H1 (cell line): ENCODE measurements at regions not wholly inside any gene's neighbourhood (a gene's known extent, or its start where the extent isn't known, plus 50 kb on each side); places are given as distances from the start of the nearest gene placed in this dataset.

ENCODE experiments used
- CTCF ChIA-PET: fragments of 300-600 bp; sonication (Branson Sonifier 250); formaldehyde crosslinking; loops from one replicate; lab custom pipeline; 2021; ENCODE audit not compliant: partially characterized antibody; lab: Charles Lee
- POLR2A ChIA-PET: fragments of 300-600 bp; sonication (Branson Sonifier 250); formaldehyde crosslinking; loops from one replicate; lab custom pipeline; 2021; ENCODE audit warnings: inconsistent platforms; ENCODE audit not compliant: partially characterized antibody; lab: Charles Lee
- DNase-seq, 2 experiments: peaks; one replicate each; pipeline versions ENCODE4 v3.0.0 to v3.0.0-alpha.2; 2010 to 2022; ENCODE audit warnings: low spot score in 2 of 2, low read depth in 1 of 2, mixed read lengths in 1 of 2
- FAIRE-seq: peaks from 2 replicates; lab custom pipeline; 2011; peaks lifted over from hg19 to GRCh38; lab: Jason Lieb, UNC
- H2AFZ ChIP-seq: 2 replicates; pipeline ENCODE4 v1.8.1; 2012; ENCODE audit warnings: low read length, inconsistent platforms
- H2AK5ac ChIP-seq: 2 replicates; pipeline ENCODE4 v1.6.1; 2013; ENCODE audit warnings: low read depth, low read length
- H2BK120ac ChIP-seq: replicated peaks from 2 replicates; pipeline ENCODE3; 2013; ENCODE audit warnings: low read depth, low read length, inconsistent platforms
- H2BK12ac ChIP-seq: 2 replicates; pipeline ENCODE4 v1.6.1; 2013; ENCODE audit warnings: low read depth, low read length
- H2BK15ac ChIP-seq: 2 replicates; pipeline ENCODE4 v1.6.1; 2013; ENCODE audit warnings: low read length
- H2BK20ac ChIP-seq: 2 replicates; pipeline ENCODE4 v1.6.1; 2013; ENCODE audit warnings: low read length
- H2BK5ac ChIP-seq: 2 replicates; pipeline ENCODE4 v1.6.1; 2013; ENCODE audit warnings: low read depth, low read length
- H3K14ac ChIP-seq: 2 replicates; pipeline ENCODE4 v1.6.1; 2013; ENCODE audit warnings: inconsistent platforms; ENCODE audit not compliant: insufficient read length
- H3K18ac ChIP-seq: 2 replicates; pipeline ENCODE4 v1.6.1; 2013; ENCODE audit warnings: low read length; ENCODE audit errors: extremely low read depth
- H3K23ac ChIP-seq: 2 replicates; pipeline ENCODE4 v1.6.1; 2013; ENCODE audit warnings: inconsistent platforms; ENCODE audit not compliant: insufficient read length
- H3K23me2 ChIP-seq: 2 replicates; pipeline ENCODE4 v1.6.1; 2013; ENCODE audit warnings: low read depth, low read length
- H3K27ac ChIP-seq: 2 replicates; pipeline ENCODE4 v1.6.1; 2011; ENCODE audit warnings: low read depth, low read length, inconsistent platforms
- H3K27me3 ChIP-seq, 4 experiments: replicated peaks in 1 of 4; 1 replicate in 1 of 4; 2 replicates in 3 of 4; pipeline versions ENCODE4 v1.6.1 to v1.8.1; 2011 to 2013; ENCODE audit warnings: low read length in 3 of 4, mild to moderate bottlenecking in 3 of 4, inconsistent platforms in 2 of 4, mixed read lengths in 2 of 4, moderate library complexity in 1 of 4; ENCODE audit not compliant: control insufficient read depth in 3 of 4, insufficient read depth in 3 of 4; ENCODE audit errors: extremely low read depth in 1 of 4
- H3K36me3 ChIP-seq, 4 experiments: 2 replicates each; pipeline versions ENCODE4 v1.6.1 to v1.8.1; 2011 to 2013; ENCODE audit warnings: mild to moderate bottlenecking in 4 of 4, low read length in 3 of 4, moderate library complexity in 2 of 4, control low read depth in 1 of 4, inconsistent platforms in 1 of 4; ENCODE audit not compliant: insufficient read depth in 4 of 4, control insufficient read depth in 2 of 4
- H3K4ac ChIP-seq: replicated peaks from 2 replicates; pipeline ENCODE3; 2013; ENCODE audit warnings: low read length, low read depth, mixed read lengths, inconsistent platforms; ENCODE audit not compliant: insufficient read length
- H3K4me1 ChIP-seq, 4 experiments: replicated peaks in 1 of 4; 1 replicate in 1 of 4; 2 replicates in 3 of 4; pipeline versions ENCODE4 v1.6.1 to v1.8.1; 2011 to 2013; ENCODE audit warnings: low read length in 3 of 4, inconsistent platforms in 2 of 4, mixed read lengths in 1 of 4; ENCODE audit not compliant: insufficient read depth in 4 of 4, control insufficient read depth in 3 of 4
- H3K4me2 ChIP-seq, 2 experiments: 2 replicates each; pipeline versions ENCODE4 v1.6.1 to v1.8.1; 2011 to 2013; ENCODE audit warnings: low read depth in 2 of 2, low read length in 2 of 2, control low read depth in 1 of 2, inconsistent platforms in 1 of 2, mild to moderate bottlenecking in 1 of 2; ENCODE audit not compliant: insufficient read depth in 1 of 2
- H3K4me3 ChIP-seq, 4 experiments: fragments of 200-600, 300-600 bp in 1 of 4; sonication (generic), shearing (Covaris generic), sonication (Bioruptor Twin) in 1 of 4; 2 replicates each; pipeline versions ENCODE4 v1.5.1 to v1.8.1; 2011 to 2016; ENCODE audit warnings: low read length in 4 of 4, low read depth in 3 of 4, control low read depth in 2 of 4, inconsistent platforms in 2 of 4, mild to moderate bottlenecking in 2 of 4, mixed read lengths in 1 of 4, moderate library complexity in 1 of 4; ENCODE audit not compliant: insufficient read depth in 2 of 4; ENCODE audit errors: extremely low read depth in 1 of 4
- H3K56ac ChIP-seq: replicated peaks from 2 replicates; pipeline ENCODE3; 2013; ENCODE audit warnings: low read depth, mild to moderate bottlenecking, mixed read lengths, low read length, inconsistent platforms; ENCODE audit not compliant: insufficient read length
- H3K79me1 ChIP-seq: 2 replicates; pipeline ENCODE4 v1.6.1; 2013; ENCODE audit warnings: low read depth, low read length, control low read depth
- H3K79me2 ChIP-seq, 2 experiments: 2 replicates each; pipeline versions ENCODE4 v1.6.1 to v1.8.1; 2012 to 2013; ENCODE audit warnings: low read length in 2 of 2, mild to moderate bottlenecking in 2 of 2, inconsistent platforms in 1 of 2; ENCODE audit not compliant: insufficient read depth in 2 of 2, control insufficient read depth in 1 of 2
- H3K9ac ChIP-seq, 4 experiments: replicated peaks in 1 of 4; 1 replicate in 1 of 4; 2 replicates in 3 of 4; pipeline versions ENCODE4 v1.6.1 to v1.8.1; 2011 to 2013; ENCODE audit warnings: low read depth in 3 of 4, low read length in 3 of 4, control low read depth in 2 of 4, mild to moderate bottlenecking in 2 of 4, moderate library complexity in 2 of 4, inconsistent platforms in 1 of 4; ENCODE audit errors: extremely low read depth in 1 of 4
- H3K9me3 ChIP-seq, 2 experiments: 2 replicates each; pipeline versions ENCODE4 v1.6.1 to v1.8.1; 2012 to 2013; ENCODE audit warnings: mild to moderate bottlenecking in 2 of 2, moderate library complexity in 2 of 2, control low read depth in 1 of 2, inconsistent platforms in 1 of 2, low read depth in 1 of 2, low read length in 1 of 2, mixed read lengths in 1 of 2; ENCODE audit not compliant: insufficient read depth in 2 of 2
- H4K20me1 ChIP-seq, 2 experiments: replicated peaks in 1 of 2; 2 replicates each; pipeline versions ENCODE3 to v1.8.1; 2011 to 2013; ENCODE audit warnings: inconsistent platforms in 2 of 2, low read length in 2 of 2, mild to moderate bottlenecking in 1 of 2; ENCODE audit not compliant: insufficient read depth in 2 of 2, control insufficient read depth in 1 of 2
- H4K5ac ChIP-seq: 2 replicates; pipeline ENCODE4 v1.6.1; 2013; ENCODE audit warnings: low read length, low read depth, mixed read lengths, inconsistent platforms; ENCODE audit not compliant: insufficient read length
- H4K8ac ChIP-seq: 2 replicates; pipeline ENCODE4 v1.8.0; 2013; ENCODE audit warnings: mild to moderate bottlenecking, moderate library complexity, low read length, inconsistent platforms; ENCODE audit not compliant: insufficient read depth; ENCODE audit errors: extremely low read depth
- H4K91ac ChIP-seq: replicated peaks from 2 replicates; pipeline ENCODE3; 2013; ENCODE audit warnings: low read length, mixed read lengths, inconsistent platforms; ENCODE audit not compliant: insufficient read length
- CBX8 ChIP-seq: fragments of 300-800, 300-1000 bp; sonication (generic); IDR thresholded peaks from 2 replicates; pipeline ENCODE4 v1.7.1; 2016; ENCODE audit warnings: low read depth, low read length, borderline replicate concordance
- CHD2 ChIP-seq: IDR thresholded peaks from 2 replicates; pipeline ENCODE4 v1.6.1; 2012; ENCODE audit warnings: low read length, improper control_type of control experiment
- CREB1 ChIP-seq: IDR thresholded peaks from 2 replicates; pipeline ENCODE4 v1.6.1; 2012; ENCODE audit warnings: inconsistent platforms
- CTBP2 ChIP-seq: IDR thresholded peaks from 2 replicates; pipeline ENCODE4 v1.7.0; 2011; ENCODE audit warnings: borderline replicate concordance, mild to moderate bottlenecking, moderate library complexity, mixed read lengths, low read length; ENCODE audit not compliant: insufficient read depth, insufficient read length
- POU5F1 ChIP-seq: IDR thresholded peaks from 2 replicates; pipeline ENCODE4 v1.6.1; 2011; ENCODE audit warnings: low read depth, mild to moderate bottlenecking, low read length, moderate library complexity
- RBBP5 ChIP-seq: IDR thresholded peaks from 2 replicates; pipeline ENCODE4 v1.7.1; 2012; ENCODE audit warnings: low read depth, mild to moderate bottlenecking, inconsistent platforms, low read length, moderate library complexity, borderline replicate concordance
- SAP30 ChIP-seq: fragments of 300-600 bp; sonication (generic); IDR thresholded peaks from 2 replicates; pipeline ENCODE4 v1.7.1; 2012; ENCODE audit warnings: low read length, moderate library complexity, mild to moderate bottlenecking, inconsistent platforms; ENCODE audit not compliant: insufficient read depth, insufficient replicate concordance
- SIX5 ChIP-seq: IDR thresholded peaks from 2 replicates; pipeline ENCODE4 v1.6.1; 2011; ENCODE audit warnings: mild to moderate bottlenecking, low read depth, low read length
- TCF12 ChIP-seq: IDR thresholded peaks from 2 replicates; pipeline ENCODE4 v1.6.1; 2011; ENCODE audit warnings: low read depth, mild to moderate bottlenecking, low read length
- YY1 ChIP-seq: IDR thresholded peaks from 2 replicates; pipeline ENCODE4 v1.6.1; 2011; ENCODE audit warnings: low read depth, mild to moderate bottlenecking, low read length
- WGBS, 2 experiments: shearing (Covaris generic) in 1 of 2; methylation state at CpG; one replicate each; pipeline versions ENCODE4 v1.1.6 to v1.1.7; 2013 to 2015; ENCODE audit warnings: low lambda C conversion rate in 2 of 2, mixed read lengths in 2 of 2, inconsistent platforms in 1 of 2, low coverage in 1 of 2, missing lambda C conversion rate in 1 of 2; ENCODE audit not compliant: insufficient replicate concordance in 2 of 2, insufficient coverage in 1 of 2, insufficient read length in 1 of 2; ENCODE audit errors: extremely low coverage in 1 of 2, missing lambda C conversion rate in 1 of 2; 5-methylcytosine and 5-hydroxymethylcytosine counted together
- TF ChIP-seq, protein P1 (sequence below), 3 experiments: IDR thresholded peaks; 1 replicate in 2 of 3; 2 replicates in 1 of 3; pipeline versions ENCODE4 v1.5.1 to v1.6.1; 2011; ENCODE audit warnings: low read length in 3 of 3, mild to moderate bottlenecking in 3 of 3, inconsistent platforms in 2 of 3, low read depth in 1 of 3, moderate library complexity in 1 of 3; ENCODE audit not compliant: insufficient read depth in 1 of 3; ENCODE audit errors: control extremely low read depth in 1 of 3
- TF ChIP-seq, protein P2 (sequence below): IDR thresholded peaks from 2 replicates; pipeline ENCODE4 v1.6.1; 2011; ENCODE audit warnings: low read depth, mild to moderate bottlenecking, low read length; ENCODE audit not compliant: insufficient read depth

DNA sequence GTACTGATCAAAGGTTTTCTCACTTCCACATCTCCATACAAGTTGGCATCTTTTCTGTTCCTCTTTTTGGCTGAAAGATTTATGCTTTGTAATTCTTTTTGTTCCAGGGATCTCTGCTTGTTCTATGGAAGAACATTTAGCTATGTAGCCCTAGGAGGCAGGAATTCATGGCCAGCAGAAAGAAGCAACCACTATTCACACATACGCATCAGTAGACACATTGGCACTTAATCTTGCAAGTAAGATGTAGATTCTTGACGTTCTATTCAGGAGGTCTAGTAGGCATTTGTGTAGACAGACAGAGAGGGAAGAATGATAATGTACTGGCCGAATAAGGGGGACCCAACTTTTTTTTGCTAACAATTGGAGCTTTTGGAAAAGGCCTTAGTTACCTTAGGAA is 336.0 kb downstream of the NUF2 start:
- Histone ChIP-seq H2BK120ac (no peak overlapping the region), H3K9me3 (no peaks in the 10 kb centered on the region), H3K9ac (no peak overlapping the region), H3K56ac (no peak overlapping the region), H4K5ac (no peak overlapping the region), H4K91ac (no peak overlapping the region), H3K4me2 (no peak overlapping the region), H3K4me1 (peaks cover 0 to 3% (median 0%) of the 10 kb centered on the region in 4 experiments; a peak in 1 of 7 replicates), H4K20me1 (no peaks in the 10 kb centered on the region), H3K36me3 (no peaks in the 10 kb centered on the region), H2BK5ac (no peak overlapping the region), H2AK5ac (no peak overlapping the region), H2BK15ac (no peak overlapping the region), H2BK20ac (no peak overlapping the region), H3K79me2 (no peaks in the 10 kb centered on the region), H3K23me2 (no peaks in the 10 kb centered on the region; the same call in 1 of the 2 replicates), H2AFZ (no peak overlapping the region), H3K4me3 (no peak overlapping the region), H2BK12ac (no peak overlapping the region), H3K4ac (no peak overlapping the region), H3K79me1 (no peaks in the 10 kb centered on the region), H3K18ac (no peak overlapping the region), H3K27ac (no peak overlapping the region), H3K14ac (no peak overlapping the region), H4K8ac (no peak overlapping the region), H3K23ac (no peak overlapping the region), H3K27me3 (no peaks in the 10 kb centered on the region)
- WGBS, 2 experiments = 92% methylated on average over 3 of the region's 3 CpGs; no CpG with 5 or more reads in 1 of the 2 experiments
- ChIA-PET CTCF (no interaction called here), POLR2A (no interaction called here)
- no peak for FAIRE-seq
- no peak for DNase-seq
- TF ChIP-seq, protein P1, sequence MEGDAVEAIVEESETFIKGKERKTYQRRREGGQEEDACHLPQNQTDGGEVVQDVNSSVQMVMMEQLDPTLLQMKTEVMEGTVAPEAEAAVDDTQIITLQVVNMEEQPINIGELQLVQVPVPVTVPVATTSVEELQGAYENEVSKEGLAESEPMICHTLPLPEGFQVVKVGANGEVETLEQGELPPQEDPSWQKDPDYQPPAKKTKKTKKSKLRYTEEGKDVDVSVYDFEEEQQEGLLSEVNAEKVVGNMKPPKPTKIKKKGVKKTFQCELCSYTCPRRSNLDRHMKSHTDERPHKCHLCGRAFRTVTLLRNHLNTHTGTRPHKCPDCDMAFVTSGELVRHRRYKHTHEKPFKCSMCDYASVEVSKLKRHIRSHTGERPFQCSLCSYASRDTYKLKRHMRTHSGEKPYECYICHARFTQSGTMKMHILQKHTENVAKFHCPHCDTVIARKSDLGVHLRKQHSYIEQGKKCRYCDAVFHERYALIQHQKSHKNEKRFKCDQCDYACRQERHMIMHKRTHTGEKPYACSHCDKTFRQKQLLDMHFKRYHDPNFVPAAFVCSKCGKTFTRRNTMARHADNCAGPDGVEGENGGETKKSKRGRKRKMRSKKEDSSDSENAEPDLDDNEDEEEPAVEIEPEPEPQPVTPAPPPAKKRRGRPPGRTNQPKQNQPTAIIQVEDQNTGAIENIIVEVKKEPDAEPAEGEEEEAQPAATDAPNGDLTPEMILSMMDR (IDR thresholded peaks at IDR 0.05; ENCODE audit: control extremely low read depth in 1 of 3, insufficient read depth in 1 of 3, low read depth in 1 of 3, low read length in 3 of 3) = no peak
- TF ChIP-seq CHD2 (no peak), CBX8 (no peak), CREB1 (no peak), SAP30 (no peak), SIX5 (no peak), YY1 (no peak), TCF12 (no peak), RBBP5 (no peak), POU5F1 (no peak), CTBP2 (no peak)
- TF ChIP-seq, protein P2, sequence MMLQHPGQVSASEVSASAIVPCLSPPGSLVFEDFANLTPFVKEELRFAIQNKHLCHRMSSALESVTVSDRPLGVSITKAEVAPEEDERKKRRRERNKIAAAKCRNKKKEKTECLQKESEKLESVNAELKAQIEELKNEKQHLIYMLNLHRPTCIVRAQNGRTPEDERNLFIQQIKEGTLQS = no peak
